Activated CD4-positive, alpha-beta T cell treated with anti-CD3 and anti-CD28 coated beads for 24 hours (primary cell): ENCODE measurements at regions not wholly inside any gene's neighbourhood (a gene's known extent, or its start where the extent isn't known, plus 50 kb on each side); places are given as distances from the start of the nearest gene placed in this dataset.
"Not testable (repeated sequence)": the region's sequence is repeated elsewhere in the genome, so short reads cannot be mapped to it uniquely, and the experiment has no call there.

Source experiments
- DNase-seq, 2 donors: peaks; one replicate each; pipeline ENCODE4 v3.0.0-alpha.2; 2020; ENCODE audit warnings: low read depth in 2 of 2

DNA sequence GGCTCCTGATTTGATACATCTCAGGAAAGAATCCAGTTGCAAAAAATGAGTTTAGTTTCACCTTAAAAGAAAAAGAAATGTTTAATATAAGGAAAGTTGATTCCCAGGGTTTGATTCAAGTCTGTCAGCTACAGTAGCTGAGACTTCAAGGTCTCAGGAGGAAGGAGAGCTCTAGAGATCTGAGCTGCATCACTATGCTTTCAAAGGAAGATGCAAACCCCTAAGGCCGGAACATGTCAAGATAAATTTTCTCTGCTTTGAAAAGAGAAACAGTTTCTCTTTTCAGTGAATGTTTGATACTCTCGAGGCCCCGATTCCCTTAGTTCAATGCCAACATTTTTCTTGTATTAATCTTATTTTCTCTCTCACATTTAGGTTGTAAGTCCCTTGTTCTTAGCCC, 128.6 kb downstream of the RGPD3 start:
- no peak for DNase-seq

DNA sequence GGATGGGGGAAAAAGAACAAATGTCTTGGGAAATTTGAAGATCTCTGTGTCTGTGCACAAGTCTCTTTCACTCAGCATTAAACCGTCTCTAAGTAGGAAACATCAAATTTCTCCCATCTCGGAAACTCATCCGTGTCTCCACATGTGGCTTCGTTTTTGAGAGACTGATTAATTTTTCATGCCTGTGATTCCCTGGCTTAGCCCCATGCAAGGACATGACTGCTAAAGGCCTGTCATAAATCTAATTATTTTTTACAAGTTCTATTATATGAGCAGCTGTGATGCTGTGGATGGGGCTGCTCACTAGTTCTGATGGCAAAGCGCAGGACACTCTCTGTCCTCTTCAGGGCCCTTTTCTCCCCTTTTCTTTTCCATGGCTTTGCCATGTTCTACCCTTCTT, 129.1 kb downstream of the RGPD3 start:
- no peak for DNase-seq

DNA sequence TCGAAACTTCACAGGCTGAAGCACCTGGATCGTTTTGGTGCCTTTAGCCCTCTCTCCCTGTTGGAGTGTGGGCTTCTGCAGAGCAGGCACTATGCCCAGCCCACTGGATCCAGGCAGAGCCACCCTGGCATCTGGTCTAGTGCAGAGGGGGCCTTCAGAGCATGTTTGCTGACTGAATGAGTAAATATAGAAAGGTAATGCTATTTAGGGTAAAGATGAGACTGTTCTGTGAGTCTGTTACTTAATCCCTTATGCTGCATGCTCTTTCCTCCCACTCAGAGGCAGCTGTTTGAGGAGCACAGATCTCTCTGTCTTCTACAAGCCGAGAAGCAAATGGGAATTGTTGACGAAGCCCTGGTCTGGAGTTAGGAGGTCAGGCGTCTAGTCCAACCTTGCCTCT, 130.2 kb downstream of the RGPD3 start:
- no peak for DNase-seq

GRCh38 chr2:106336737-106337136, 131.5 kb downstream of the RGPD3 start:
- no peak for DNase-seq

GRCh38 chr2:106336108-106336507, 132.1 kb downstream of the RGPD3 start:
- DNase-seq: no peak

DNA sequence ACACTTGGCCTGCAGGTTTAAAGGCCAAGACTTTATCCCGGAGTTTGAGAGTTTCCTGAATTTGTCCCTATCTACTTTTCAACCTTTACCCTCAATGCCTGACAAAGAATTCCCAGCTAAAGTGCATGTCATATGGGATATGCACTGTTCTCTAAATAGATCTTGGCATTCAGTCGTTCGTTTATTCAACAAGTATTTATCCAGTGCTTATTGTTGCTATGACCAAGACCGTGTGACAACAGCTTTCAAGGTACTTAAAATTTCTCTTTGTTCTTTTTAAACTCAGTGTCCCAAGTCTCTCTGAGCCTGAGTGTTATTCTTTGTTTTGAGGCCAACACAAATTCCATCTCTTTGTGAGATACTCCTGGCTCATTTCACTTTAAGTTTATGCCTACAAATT, 133.4 kb downstream of the RGPD3 start:
- DNase-seq: no peak

DNA sequence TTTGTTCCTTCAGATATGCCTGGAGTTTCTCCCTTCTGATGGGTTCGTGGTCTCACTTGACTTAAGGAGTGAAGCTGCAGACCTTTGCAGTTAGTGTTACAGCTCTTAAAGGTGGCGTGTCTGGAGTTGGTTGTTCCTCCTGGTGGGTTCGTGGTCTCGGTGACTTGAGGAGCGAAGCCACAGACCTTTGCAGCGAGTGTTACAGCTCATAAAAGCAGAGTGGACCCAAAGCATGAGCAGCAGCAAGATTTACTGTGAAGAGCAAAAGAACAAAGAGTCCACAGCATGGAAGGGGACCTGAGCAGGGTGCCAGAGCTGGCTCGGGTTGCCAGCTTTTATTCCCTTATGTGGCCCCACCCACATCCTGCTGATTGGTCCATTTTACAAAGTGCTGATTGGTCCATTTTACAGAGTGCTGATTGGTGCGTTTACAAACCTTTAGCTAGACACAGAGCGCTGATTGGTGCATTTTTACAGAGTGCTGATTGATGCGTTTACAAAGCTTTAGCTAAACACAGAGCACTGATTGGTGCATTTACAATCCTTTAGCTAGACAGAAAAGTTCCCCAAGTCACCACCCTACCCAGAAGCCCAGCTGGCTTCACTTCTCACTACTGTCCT, 134.8 kb downstream of the RGPD3 start:
- DNase-seq: not testable (repeated sequence)

DNA sequence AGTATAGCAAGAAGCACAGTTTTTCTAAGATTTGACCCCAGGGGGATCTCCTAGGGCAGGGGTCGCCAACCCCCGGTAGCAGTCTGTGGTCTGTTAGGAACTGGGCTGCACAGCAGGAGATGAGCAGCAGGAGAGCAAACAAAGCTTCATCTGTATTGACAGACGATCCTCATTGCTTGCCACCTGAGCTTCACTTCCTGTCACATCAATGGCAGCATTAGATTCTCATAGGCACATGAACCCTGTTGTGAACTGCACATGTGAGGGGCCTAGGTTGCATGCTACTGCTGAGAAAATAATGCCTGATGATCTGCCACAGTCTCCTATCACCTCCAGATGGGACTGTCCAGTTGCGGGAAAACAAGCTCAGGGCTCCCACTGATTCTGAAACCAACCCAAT, 136.2 kb downstream of the RGPD3 start:
- no peak for DNase-seq

DNA sequence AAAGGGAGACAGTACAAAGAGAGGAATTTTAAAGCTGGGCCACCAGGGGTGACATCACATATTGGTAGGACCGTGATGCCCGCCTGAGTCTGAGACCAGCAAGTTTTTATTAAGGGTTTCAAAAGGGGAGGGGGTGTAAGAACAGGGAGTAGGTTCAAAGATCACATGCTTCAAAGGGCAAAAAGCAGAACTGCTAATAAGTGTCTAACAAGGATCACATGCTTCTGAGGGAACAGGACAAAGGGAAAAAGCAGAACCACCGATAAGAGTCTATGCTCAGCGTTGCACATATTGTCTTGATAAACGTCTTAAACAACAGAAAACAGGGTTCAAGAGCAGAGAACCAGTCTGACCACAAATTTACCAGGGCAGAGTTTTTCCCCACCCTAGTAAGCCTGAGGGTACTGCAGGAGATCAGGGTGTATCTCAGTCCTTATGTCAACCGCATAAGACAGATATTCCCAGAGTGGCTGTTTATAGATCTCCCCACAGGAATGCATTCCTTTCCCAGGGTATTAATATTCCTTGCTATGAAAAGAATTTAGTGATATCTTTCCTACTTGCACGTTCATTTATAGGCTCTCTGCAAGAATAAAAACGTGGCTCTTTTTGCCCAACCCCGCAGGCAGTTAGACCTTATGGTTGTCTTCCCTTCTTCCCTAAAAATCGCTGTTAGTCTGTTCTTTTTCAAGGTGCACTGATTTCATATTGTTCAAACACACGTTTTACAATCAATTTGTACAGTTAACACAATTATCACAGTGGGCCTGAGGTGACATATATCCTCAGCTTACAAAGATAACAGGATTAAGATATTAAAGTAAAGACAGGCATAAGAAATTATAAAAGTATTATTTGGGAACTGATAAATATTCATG, 136.5 kb upstream of the UXS1 start:
- not testable (repeated sequence) for DNase-seq

DNA sequence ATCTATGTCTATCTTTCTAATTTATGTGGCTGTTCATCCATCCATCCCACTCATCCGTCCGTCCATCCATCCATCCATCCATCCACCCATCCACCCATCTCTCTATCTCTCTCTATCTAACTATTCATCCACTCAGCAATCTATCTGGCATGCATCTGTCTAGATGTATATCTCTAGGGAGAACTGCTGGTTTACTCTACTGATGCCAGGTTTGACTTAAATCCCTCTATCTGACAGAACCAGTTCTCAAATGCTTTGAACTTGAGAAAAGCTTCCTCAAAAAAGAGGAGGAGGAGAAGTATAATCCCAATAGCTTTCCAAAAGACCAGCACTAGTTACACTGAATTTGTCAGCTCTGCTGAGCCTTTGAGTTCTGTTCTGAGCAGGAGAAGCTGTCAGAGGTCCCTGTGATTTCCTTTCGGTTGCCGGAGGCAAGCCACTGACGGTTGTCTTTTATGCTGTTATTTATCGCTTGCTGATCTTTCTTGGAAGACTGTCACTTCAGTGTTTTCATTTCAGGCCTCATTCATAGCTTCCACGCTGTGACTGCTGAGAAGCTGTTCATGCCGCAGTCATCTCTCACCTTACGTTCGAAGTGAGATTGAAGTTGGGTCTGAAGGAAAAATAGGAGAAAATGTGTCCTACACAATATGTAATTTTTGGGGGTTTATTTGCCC, 129.4 kb upstream of the UXS1 start:
- DNase-seq: no peak

DNA sequence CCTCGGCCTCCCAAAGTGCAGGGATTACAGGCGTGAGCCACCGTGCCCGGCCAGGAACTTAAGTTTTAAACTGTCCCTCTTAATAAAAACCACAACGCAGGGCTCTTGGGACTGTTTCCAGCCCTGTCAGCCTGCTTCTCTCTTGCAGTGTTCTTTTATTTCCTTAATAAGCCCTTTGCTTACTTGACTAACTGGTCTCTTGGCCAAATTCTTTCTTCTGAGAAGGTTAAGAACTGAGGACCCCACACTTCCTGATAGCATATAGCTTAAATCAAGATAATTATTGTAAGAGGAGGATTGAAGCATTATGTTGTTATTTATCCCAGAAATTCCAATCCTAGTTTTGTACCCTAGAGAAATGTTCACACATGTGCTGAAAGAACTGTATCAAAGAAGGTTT, 128.2 kb upstream of the UXS1 start:
- no peak for DNase-seq

- DNase-seq: not testable (repeated sequence)
These were observed 126.3 kb upstream of the UXS1 start for GRCh38 chr2:106320439-106320838.

GRCh38 chr2:106316915-106317314, 122.8 kb upstream of the UXS1 start:
- no peak for DNase-seq

DNA sequence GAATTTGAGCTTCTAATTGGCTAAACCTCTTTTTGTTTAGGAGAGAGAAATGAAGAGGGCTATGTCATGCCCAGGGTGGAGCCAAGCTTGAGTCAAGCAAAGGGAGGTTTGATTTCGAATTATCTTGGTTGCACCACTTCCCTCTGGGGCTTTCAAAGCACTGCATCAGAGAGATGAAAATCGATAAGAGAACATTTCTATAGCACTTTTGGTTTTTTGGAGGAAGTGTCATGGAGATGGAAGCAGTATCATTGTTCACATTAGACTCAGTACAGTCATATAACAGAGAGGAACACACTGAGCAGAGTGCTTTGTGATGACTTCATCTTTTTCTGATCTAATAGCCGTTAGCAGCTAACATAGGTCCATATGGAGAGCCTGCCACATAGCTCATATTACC, 120.3 kb upstream of the UXS1 start:
- no peak for DNase-seq

DNA sequence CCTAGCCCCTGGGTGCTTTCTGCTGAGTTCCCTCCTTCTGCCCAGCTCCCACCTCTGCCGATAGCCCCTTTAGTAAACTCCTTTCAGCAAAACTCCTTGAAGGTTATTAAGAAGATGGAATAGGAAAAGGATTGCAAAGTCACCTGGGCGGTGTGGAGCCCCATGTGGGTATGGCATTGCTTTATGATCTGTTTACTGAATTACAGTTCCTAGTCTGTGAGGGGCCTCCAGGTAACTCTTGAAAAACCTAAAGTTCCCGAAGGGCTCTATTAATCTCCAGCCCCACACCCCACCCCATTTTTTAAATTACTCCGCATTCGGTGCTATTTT, 116.9 kb upstream of the UXS1 start:
- DNase-seq: no peak

DNA sequence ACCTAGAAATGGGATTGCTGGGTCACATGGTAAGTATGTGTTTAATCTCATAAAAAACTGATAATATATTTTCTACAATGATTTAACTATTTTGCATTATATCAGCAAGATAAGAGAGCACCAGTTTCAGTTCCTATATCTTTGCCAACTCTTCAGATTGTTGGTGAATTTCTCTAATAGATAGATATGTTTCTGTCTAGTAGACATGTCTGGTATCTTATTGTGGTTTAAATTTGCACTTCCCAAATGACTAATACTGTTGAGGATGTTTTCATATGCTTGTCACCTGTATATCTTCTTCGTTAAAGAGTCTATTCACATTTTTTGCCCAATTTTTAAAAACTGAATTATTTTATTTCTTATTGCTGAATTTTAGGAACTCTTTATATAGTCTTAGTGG, 113.8 kb upstream of the UXS1 start:
- DNase-seq: no peak

DNA sequence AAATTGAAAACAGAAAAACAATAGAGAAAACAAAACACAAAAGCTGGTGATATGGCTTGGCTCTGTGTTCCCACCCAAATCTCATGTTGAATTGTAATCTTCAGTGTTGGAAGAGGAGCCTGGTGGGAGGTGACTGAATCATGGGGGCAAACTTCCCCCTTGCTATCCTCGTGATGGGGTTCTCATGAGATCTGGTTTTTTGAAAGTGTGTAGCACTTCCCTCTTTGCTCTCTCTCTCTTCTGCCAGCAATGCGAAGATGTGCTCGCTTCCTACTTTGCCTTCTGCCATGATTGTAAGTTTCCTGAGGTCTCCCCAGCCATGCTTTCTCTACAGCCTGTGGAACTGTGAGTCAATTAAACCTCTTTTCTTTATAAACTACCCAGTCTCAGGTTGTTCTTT, 112.3 kb upstream of the UXS1 start:
- DNase-seq: no peak

GRCh38 chr2:106304612-106305184, 110.6 kb upstream of the UXS1 start:
- DNase-seq: no peak

GRCh38 chr2:106299696-106300095, 105.6 kb upstream of the UXS1 start:
- DNase-seq: no peak

DNA sequence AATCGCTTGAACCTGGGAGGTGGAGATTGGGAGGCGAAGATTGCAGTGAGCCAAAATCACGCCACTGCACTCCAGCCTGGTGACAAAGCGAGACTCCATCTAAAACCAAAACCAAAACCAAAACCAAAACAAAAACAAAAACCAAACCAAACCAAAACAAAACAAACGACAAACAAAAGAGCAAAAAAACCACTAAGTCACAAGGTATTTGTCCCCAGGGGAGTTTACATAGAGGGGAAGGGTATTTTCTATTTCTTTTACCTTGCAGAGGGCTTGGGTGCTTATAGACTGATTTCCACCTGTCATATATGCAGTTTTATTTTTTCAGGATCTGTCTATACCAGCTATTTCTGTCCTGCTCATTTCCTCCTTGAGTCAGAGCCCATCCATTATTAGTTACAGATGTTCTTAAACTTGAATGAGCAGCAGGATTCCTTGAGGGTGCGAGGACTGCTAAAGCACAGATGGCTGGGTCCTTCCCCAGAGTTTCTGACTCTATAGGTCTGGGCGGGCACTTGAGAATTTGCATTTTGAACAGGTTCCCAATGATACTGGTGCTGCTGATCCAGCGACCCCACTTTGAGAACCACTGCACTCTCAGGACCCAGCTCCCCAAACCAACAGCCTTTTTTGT, 102.2 kb upstream of the UXS1 start:
- no peak for DNase-seq

DNA sequence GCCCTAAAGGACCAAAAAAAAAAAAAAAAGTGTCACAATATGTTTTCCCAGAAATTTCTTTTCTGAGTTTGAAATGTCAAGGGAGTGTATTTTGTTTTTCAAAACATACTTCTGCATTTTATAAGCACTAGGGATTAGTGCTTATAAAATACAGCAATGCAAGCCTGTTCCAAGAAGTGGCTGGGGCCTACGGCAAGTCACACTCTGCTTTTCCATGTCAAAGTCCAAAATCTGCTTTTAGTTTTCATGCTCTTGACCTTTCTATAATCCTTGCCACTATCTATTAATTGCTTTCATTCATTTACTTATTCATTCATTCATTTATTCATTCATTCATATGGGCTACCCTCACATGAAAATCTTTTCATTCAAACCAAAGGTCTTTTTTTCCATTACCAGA, 100.1 kb upstream of the UXS1 start:
- no peak for DNase-seq

GRCh38 chr2:106293271-106293783, 99.2 kb upstream of the UXS1 start:
- no peak for DNase-seq
